Kidney (tissue), 13 donors: ENCODE measurements at regions not wholly inside any gene's neighbourhood (a gene's known extent, or its start where the extent isn't known, plus 50 kb on each side); places are given as distances from the start of the nearest gene placed in this dataset.

Experiments
- DNase-seq, 5 donors: peaks; one replicate each; pipeline ENCODE4 v3.0.0-alpha.2; 2013 to 2020
- FAIRE-seq: peaks from 2 replicates; lab custom pipeline; 2012; peaks lifted over from hg19 to GRCh38; lab: Jason Lieb, UNC
- H3K27ac ChIP-seq, 2 donors: one replicate each; pipeline ENCODE4 v1.7.0; 2013; ENCODE audit warnings: low read depth in 2 of 2, low read length in 2 of 2, inconsistent platforms in 1 of 2
- H3K27me3 ChIP-seq: one replicate; pipeline ENCODE4 v1.7.1; 2013; ENCODE audit warnings: low read length, inconsistent platforms; ENCODE audit not compliant: control insufficient read depth, insufficient read depth
- H3K36me3 ChIP-seq, 3 donors: one replicate each; pipeline versions ENCODE4 v1.7.0 to v1.7.1; 2013; ENCODE audit warnings: low read length in 3 of 3, control low read depth in 1 of 3, inconsistent platforms in 1 of 3; ENCODE audit not compliant: insufficient read depth in 3 of 3, control insufficient read depth in 2 of 3
- H3K4me1 ChIP-seq, 3 donors: one replicate each; pipeline versions ENCODE4 v1.7.0 to v1.7.1; 2013; ENCODE audit warnings: low read length in 3 of 3, inconsistent platforms in 1 of 3, low read depth in 1 of 3; ENCODE audit not compliant: control insufficient read depth in 2 of 3, insufficient read depth in 2 of 3
- H3K4me3 ChIP-seq, 3 donors: one replicate each; pipeline versions ENCODE4 v1.7.0 to v1.8.1; 2013; ENCODE audit warnings: low read length in 3 of 3, control low read depth in 1 of 3, inconsistent platforms in 1 of 3
- H3K9ac ChIP-seq, 3 donors: one replicate each; pipeline versions ENCODE4 v1.7.0 to v1.7.1; 2013; ENCODE audit warnings: low read length in 3 of 3, control low read depth in 1 of 3, inconsistent platforms in 1 of 3
- H3K9me3 ChIP-seq, 3 donors: one replicate each; pipeline versions ENCODE4 v1.7.0 to v1.7.1; 2013; ENCODE audit warnings: low read length in 3 of 3, control low read depth in 1 of 3, inconsistent platforms in 1 of 3; ENCODE audit not compliant: control insufficient read depth in 2 of 3, insufficient read depth in 1 of 3
- CTCF ChIP-seq: IDR thresholded peaks from 3 replicates; pipeline ENCODE4 v1.5.1; 2012; ENCODE audit warnings: mild to moderate bottlenecking, moderate library complexity, borderline replicate concordance; ENCODE audit not compliant: insufficient read depth; ENCODE audit errors: extremely low read depth
- intact Hi-C: fragments of 100-400 bp; cut with DNase I; formaldehyde crosslinking; loops from one replicate; pipeline ENCODE4 v1.11.1; 2022
- donor health status: control.
- donor health status: control.
- donor health status: control.
- donor health status: control.
- donor health status: control.
- donor health status: DM: yes; HTN: yes; CAD: no.
- donor health status: Normal renal cell carcinoma (clear cell type).

- H3K27ac ChIP-seq, result no peak overlapping the region
- DNase-seq (no peak), FAIRE-seq (no peak)
- no peaks in the 10 kb centered on the region for H3K27me3 ChIP-seq
- peaks cover 0 to 2% (median 0%) of the 10 kb centered on the region in 3 donors for H3K4me1 ChIP-seq
- no peaks in the 10 kb centered on the region for H3K36me3 ChIP-seq
- H3K4me3 ChIP-seq, result no peak overlapping the region
- TF ChIP-seq CTCF, result no peak
- H3K9me3 ChIP-seq, result no peaks in the 10 kb centered on the region
- intact Hi-C loops, result no loop called here
- H3K9ac ChIP-seq, result no peak overlapping the region
Measured at GRCh38 chr10:120095875-120096274, 203.3 kb downstream of the SEC23IP start.

- H3K36me3 ChIP-seq, result no peaks in the 10 kb centered on the region
- no peaks in the 10 kb centered on the region for H3K27me3 ChIP-seq
- peaks cover 0 to 2% (median 0%) of the 10 kb centered on the region in 3 donors for H3K4me1 ChIP-seq
- no peak overlapping the region for H3K9ac ChIP-seq
- peak overlapping the region in 1 of 2 donors; percentile 64 for H3K27ac ChIP-seq
- H3K9me3 ChIP-seq, result no peaks in the 10 kb centered on the region
- no peak overlapping the region for H3K4me3 ChIP-seq
- no peak for DNase-seq
- FAIRE-seq, result no peak
- TF ChIP-seq CTCF, result no peak
- intact Hi-C loops, result no loop called here
Measured at GRCh38 chr10:120097766-120098165, 205.2 kb downstream of the SEC23IP start.

DNA sequence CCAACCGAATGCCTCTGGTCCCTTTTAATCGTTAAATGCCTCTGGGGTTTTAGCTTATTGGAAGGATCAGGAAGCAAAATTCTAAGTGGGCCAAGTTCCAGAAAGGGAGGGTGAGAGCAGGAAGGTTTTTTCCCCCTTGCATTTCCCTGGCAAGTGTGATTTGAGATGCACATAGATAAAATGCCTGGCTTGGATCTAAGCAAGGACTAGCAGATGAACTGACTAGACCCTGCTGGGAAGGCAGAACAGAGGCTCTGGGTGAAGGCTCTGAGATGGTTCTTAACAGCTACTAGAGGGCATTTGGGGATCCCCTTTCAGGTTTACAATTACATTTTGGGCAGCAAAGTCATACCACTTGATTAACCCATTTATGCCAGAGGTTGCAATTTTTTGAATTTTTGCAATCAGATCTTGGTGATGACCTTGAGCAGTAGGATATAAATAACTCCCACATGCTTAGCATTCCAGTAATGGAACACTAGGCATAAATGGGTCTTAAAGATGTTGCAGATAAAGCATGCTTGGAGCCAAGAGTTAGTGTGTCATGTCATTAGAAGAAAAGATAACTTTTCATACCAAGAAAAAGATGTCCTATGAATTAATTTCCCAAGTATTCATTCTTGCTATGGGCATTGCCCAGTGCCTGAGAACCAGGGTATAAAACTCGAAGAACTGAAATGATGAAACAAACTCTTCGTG is 205.9 kb downstream of the SEC23IP start:
- TF ChIP-seq CTCF, result no peak
- H3K9me3 ChIP-seq, result no peaks in the 10 kb centered on the region
- intact Hi-C loops, result no loop called here
- H3K4me1 ChIP-seq, result peaks cover 0 to 2% (median 0%) of the 10 kb centered on the region in 3 donors
- FAIRE-seq (no peak), DNase-seq (peak in 2 of 5 donors; percentile 42 to 55)
- H3K27me3 ChIP-seq, result no peaks in the 10 kb centered on the region
- H3K36me3 ChIP-seq, result no peaks in the 10 kb centered on the region
- H3K9ac ChIP-seq, result no peak overlapping the region
- peak overlapping the region in 1 of 2 donors; percentile 64 for H3K27ac ChIP-seq
- H3K4me3 ChIP-seq, result no peak overlapping the region
